ENCODE measurements at regions not wholly inside any gene's neighbourhood (a gene's known extent, or its start where the extent isn't known, plus 50 kb on each side); places are given as distances from the start of the nearest gene placed in this dataset.

DNA sequence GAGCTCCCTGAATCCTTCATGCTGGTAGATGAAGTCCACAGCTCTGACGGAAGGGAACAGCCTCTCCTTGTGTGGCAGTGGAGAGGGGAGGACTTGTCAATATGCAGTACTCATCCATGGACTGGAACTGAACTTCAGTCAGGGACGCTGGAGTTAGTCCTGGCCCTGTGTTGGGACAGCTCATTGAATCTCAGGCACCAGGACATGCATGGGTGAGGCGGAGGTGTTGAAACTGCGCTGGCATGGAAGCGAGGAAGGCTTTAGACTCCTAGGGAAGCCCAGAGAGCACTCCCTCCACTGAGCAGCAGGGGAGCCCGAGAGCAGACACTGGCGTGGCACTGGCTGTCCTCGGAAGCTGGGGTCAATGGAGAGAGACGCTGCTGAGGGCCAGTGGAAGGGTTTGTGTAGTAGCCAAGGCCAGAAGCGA, 161.3 kb upstream of the GGTLC1 start:
- no peak for DNase-seq (ENCODE audit: low spot score in 2 of 2)
- no peak for FAIRE-seq

DNA sequence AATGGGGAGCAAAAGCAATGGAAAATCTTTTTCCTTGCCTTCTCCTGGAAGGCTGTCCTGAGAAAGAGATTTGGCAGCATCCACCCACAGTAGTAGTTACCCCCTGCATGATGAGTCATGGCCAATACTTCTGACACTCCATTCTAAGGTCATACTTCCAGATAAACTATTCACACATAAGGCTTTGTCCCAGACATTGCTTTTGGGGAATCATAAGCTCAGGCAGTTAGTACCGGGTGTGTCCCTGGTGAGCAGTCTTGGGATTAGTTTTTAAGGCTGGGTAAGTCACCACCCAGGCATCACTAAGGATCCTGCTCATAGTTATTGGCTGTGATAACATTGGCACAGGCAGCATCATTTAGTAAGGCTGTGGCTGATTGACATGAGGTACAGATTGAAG, 160.6 kb upstream of the GGTLC1 start:
- no peak for DNase-seq (ENCODE audit: low spot score in 2 of 2)
- no peak for FAIRE-seq

- FAIRE-seq (no peak), DNase-seq (ENCODE audit: low spot score in 2 of 2) (no peak)
Measured at GRCh38 chr20:24148372-24148771, 159.8 kb upstream of the GGTLC1 start.

DNA sequence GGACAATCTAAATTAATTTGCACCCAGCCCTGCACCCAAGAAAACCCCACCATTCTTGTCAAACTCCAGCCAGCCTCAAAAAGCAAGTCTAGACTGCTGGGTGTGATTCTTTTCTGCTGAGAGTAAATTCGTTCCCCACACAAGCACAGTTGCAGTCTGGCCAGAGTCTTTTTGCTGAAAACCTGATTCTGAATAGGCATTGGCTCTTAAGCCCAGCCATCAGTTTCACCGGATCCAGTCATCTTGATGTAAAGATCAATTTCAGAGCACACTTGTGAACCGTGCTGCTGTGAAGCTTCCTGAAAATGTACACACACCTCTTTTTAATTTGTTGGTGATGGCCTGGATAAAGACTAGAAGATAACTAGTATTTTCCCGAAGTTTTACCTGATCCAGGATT, 159.4 kb upstream of the GGTLC1 start:
- DNase-seq (ENCODE audit: low spot score in 2 of 2) (no peak), FAIRE-seq (no peak)

DNA sequence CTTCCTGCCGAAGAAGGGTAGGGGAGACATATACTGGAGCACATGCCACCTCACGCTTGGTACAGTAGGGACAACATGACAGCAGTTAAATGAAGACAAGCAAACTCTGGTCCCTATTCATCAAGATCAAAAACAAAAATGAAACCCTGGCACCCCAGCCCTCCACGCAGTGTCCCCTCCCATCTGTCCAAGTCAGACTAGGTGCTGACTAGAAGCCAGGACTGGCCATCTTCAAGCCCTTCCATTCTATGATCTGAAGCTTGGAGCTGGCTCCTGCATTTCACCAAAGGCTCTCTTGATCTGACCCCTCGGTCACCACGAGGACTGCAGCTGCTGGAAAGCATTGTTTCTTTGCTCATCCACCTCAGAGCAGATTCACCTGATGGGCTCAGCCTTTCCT, 158.9 kb upstream of the GGTLC1 start:
- FAIRE-seq (no peak), DNase-seq (ENCODE audit: low spot score in 2 of 2) (no peak)

GRCh38 chr20:24146231-24146634, 157.7 kb upstream of the GGTLC1 start:
- DNase-seq (ENCODE audit: low spot score in 2 of 2) (no peak), FAIRE-seq (no peak)

DNA sequence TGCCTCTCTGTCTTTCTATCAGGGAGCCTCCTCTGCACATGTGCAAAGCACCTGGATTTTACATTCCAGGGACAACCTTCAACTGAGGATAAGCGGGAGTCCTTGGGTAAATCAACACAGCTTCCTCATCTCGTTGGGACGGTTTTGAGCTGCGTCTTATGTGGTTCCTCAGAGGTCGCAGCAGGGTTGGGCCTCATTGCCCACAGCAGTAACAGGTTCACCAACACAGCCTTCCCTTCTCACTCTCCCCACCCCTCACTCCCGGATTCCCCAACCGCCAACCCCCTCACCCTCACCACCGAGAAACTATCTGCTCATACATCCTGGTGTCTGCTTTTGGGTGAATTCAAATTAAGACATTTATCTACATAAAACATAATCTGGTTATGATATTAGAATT, 155.8 kb upstream of the GGTLC1 start:
- FAIRE-seq (no peak), DNase-seq (ENCODE audit: low spot score in 2 of 2) (no peak)

- no peak for FAIRE-seq
Measured at GRCh38 chr20:24141111-24141510, 152.5 kb upstream of the GGTLC1 start.

GRCh38 chr20:24139846-24140245, 151.3 kb upstream of the GGTLC1 start:
- FAIRE-seq, result no peak
- DNase-seq (ENCODE audit: low spot score in 2 of 2), result no peak

More at GRCh38 chr20:24141111-24141510, 152.5 kb upstream of the GGTLC1 start:
- no peak for DNase-seq (ENCODE audit: low spot score in 2 of 2)

GRCh38 chr20:24138951-24139350, 150.4 kb upstream of the GGTLC1 start:
- DNase-seq (ENCODE audit: low spot score in 2 of 2) (no peak), FAIRE-seq (no peak)

DNA sequence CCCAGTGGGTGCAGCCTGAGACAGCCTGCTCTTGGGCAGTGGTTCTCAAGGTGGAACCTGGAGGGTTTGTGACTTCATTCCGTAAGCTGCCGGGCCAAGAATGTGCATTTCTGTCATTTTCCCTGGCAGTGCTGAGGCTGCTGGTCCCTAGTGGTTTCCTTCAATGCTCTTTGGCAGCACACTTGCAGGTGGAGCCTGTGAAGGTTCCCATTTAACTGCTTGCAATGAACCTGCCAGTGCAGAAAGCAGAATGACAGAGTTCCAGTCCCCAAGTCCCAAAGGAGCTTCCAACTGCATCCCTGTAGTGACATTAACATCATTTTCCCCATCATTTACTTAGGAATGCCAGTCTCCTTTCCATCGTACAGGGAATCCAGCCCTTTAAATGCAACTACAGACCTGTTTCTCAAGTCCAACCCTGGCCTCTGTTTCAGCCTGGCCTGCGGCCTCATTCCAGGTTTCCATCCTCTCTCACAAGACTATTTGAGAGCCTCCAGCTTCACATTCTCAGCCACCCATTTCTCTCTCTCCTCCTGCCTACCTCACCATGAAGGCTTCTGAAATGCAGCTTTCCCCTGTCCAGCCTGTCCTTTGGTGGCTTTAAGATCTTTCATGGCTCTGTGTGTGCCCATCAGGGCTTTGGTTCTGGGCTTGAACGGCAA, 149.7 kb upstream of the GGTLC1 start:
- FAIRE-seq (no peak), DNase-seq (ENCODE audit: low spot score in 2 of 2) (no peak)

GRCh38 chr20:24136659-24137246, 148.2 kb upstream of the GGTLC1 start:
- FAIRE-seq (no peak), DNase-seq (ENCODE audit: low spot score in 2 of 2) (no peak)

- DNase-seq (ENCODE audit: low spot score in 2 of 2) (no peak), FAIRE-seq (no peak)
Measured at GRCh38 chr20:24135781-24136180, 147.2 kb upstream of the GGTLC1 start.

- no peak for FAIRE-seq
Measured at GRCh38 chr20:24134930-24135329, 146.4 kb upstream of the GGTLC1 start.

GRCh38 chr20:24134284-24134683, 145.7 kb upstream of the GGTLC1 start:
- FAIRE-seq, result no peak

More at GRCh38 chr20:24134930-24135329, 146.4 kb upstream of the GGTLC1 start:
- DNase-seq (ENCODE audit: low spot score in 2 of 2), result no peak

DNA sequence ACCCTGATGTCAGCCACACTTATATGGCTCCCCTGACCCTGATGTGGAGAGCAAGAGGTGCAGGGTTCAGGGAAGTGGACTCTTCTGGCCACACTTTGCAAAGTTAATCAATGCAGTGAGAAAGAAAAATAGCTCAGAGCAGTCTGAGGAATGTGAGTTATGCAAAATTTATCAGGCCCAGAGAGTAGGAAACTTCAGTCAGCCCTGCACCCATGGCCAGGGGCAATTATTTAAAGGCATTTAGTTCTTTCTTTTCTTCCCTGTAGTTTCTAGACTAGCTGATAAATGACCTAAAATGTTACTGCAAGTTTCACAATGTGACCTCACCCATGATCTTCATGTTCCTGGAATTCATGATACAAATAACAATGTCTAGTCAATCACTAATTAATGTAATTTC, 143.7 kb upstream of the GGTLC1 start:
- no peak for FAIRE-seq
- DNase-seq (ENCODE audit: low spot score in 2 of 2), result no peak

More at GRCh38 chr20:24134284-24134683, 145.7 kb upstream of the GGTLC1 start:
- DNase-seq (ENCODE audit: low spot score in 2 of 2), result no peak

DNA sequence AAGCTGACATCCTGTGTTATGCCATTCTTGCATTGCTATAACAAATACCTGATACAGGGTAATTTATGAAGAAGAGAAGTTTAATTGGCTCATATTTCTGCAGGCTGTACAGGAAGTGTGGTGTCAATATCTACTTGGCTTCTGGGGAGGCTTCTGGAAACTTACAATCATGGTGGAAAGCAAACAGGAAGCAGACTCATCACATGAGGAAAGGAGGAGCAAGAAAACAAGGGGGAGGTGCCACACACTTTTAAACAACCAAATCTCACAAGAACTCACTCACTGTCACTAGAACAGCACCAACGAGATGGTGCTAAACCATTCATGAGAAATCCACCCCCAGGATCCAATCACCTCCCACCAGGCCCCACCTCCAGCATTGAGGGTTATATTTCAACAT, 143.1 kb upstream of the GGTLC1 start:
- DNase-seq (ENCODE audit: low spot score in 2 of 2) (no peak), FAIRE-seq (no peak)

DNA sequence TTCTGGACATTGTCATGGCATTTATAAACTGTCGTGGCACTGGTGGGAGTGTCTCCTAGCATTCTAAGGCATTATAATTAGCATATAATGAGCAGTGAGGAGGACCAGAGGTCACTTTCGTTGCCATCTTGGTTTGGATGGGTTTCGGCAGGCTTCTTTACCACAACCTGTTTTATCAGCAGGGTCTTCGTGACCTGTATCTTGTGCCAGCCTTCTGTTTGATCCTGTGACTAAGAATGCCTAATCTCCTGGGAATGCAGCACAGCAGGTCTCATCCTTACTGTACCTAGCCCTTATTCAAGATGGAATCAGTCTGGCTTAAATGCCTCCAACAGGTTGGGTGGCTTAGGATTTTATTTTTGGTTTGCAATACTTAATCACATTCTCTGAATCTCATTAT, 142.7 kb upstream of the GGTLC1 start:
- no peak for DNase-seq (ENCODE audit: low spot score in 2 of 2)
- no peak for FAIRE-seq

- no peak for FAIRE-seq
Measured at GRCh38 chr20:24129641-24130040, 141.1 kb upstream of the GGTLC1 start.

GRCh38 chr20:24124951-24125650, 136.5 kb upstream of the GGTLC1 start:
- FAIRE-seq, result no peak
- DNase-seq (ENCODE audit: low spot score in 2 of 2), result no peak

More at GRCh38 chr20:24129641-24130040, 141.1 kb upstream of the GGTLC1 start:
- DNase-seq (ENCODE audit: low spot score in 2 of 2), result no peak

DNA sequence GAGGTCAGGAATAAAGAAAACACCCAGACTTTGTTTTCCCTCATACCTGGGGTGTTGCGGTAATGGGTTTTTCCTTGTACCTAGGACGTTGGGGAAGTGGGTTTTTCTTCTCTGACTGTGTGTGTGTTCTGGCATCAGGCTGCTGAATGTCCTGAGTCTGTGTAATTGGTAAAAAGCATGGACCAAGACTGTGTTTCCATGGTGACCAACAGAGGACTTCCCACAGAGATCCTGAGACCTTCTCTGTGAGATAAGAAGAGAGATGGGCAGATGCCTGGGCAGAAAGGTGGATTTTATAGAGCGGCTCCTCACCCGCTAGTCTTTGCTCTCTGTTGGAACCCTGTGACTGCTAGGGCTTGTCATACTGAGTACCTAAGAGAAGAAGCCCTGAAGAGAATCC, 135.4 kb upstream of the GGTLC1 start:
- FAIRE-seq, result no peak
- no peak for DNase-seq (ENCODE audit: low spot score in 2 of 2)
